ENCODE measurements at regions not wholly inside any gene's neighbourhood (a gene's known extent, or its start where the extent isn't known, plus 50 kb on each side); places are given as distances from the start of the nearest gene placed in this dataset.

GRCh38 chr2:2682700-2683342 is 351.7 kb upstream of the MYT1L start:
- TF ChIP-seq CTCF (conservative IDR thresholded peaks at IDR 0.05; ENCODE audit: low read length) (peak; percentile 39; the same call in 1 of the 2 replicates), EZH2phosphoT487 (IDR thresholded peaks at IDR 0.05; ENCODE audit: borderline replicate concordance, low read depth, low read length) (no peak)
